ENCODE measurements at regions not wholly inside any gene's neighbourhood (a gene's known extent, or its start where the extent isn't known, plus 50 kb on each side); places are given as distances from the start of the nearest gene placed in this dataset.

- no peak overlapping the region for H3K4me3 ChIP-seq (ENCODE audit: low read depth, low read length)
- no peak for TF ChIP-seq CTCF (IDR thresholded peaks at IDR 0.05; ENCODE audit: low read depth, low read length)
- in situ Hi-C loops (cut with HindIII; ENCODE audit: low sequenced_read_pairs), result no loop called here
- DNase-seq (ENCODE audit: low read depth, low spot score), result no peak
Measured at GRCh38 chr2:124967325-124967724, 942.2 kb downstream of the CNTNAP5 start.

- DNase-seq (ENCODE audit: low read depth, low spot score), result no peak
- H3K4me3 ChIP-seq (ENCODE audit: low read depth, low read length), result no peak overlapping the region
- in situ Hi-C loops (cut with HindIII; ENCODE audit: low sequenced_read_pairs), result no loop called here
- TF ChIP-seq CTCF (IDR thresholded peaks at IDR 0.05; ENCODE audit: low read depth, low read length), result no peak
Measured at GRCh38 chr2:124970030-124970429, 944.9 kb downstream of the CNTNAP5 start.

GRCh38 chr2:124973396-124973795 lies 948.3 kb downstream of the CNTNAP5 start:
- peak; percentile 48 for DNase-seq (ENCODE audit: low read depth, low spot score)
- in situ Hi-C loops (cut with HindIII; ENCODE audit: low sequenced_read_pairs), result no loop called here
- TF ChIP-seq CTCF (IDR thresholded peaks at IDR 0.05; ENCODE audit: low read depth, low read length), result no peak
- no peak overlapping the region for H3K4me3 ChIP-seq (ENCODE audit: low read depth, low read length)

- H3K4me3 ChIP-seq (ENCODE audit: low read depth, low read length), result no peak overlapping the region
- no peak for DNase-seq (ENCODE audit: low read depth, low spot score)
- TF ChIP-seq CTCF (IDR thresholded peaks at IDR 0.05; ENCODE audit: low read depth, low read length), result no peak
- in situ Hi-C loops (cut with HindIII; ENCODE audit: low sequenced_read_pairs), result no loop called here
Measured at GRCh38 chr2:124975224-124975623, 950.1 kb downstream of the CNTNAP5 start.

- DNase-seq (ENCODE audit: low read depth, low spot score), result no peak
- no peak overlapping the region for H3K4me3 ChIP-seq (ENCODE audit: low read depth, low read length)
- TF ChIP-seq CTCF (IDR thresholded peaks at IDR 0.05; ENCODE audit: low read depth, low read length), result no peak
- in situ Hi-C loops (cut with HindIII; ENCODE audit: low sequenced_read_pairs), result no loop called here
Measured at GRCh38 chr2:124975648-124976047, 950.6 kb downstream of the CNTNAP5 start.

- no peak for TF ChIP-seq CTCF (IDR thresholded peaks at IDR 0.05; ENCODE audit: low read depth, low read length)
- no peak for DNase-seq (ENCODE audit: low read depth, low spot score)
- in situ Hi-C loops (cut with HindIII; ENCODE audit: low sequenced_read_pairs), result no loop called here
- no peak overlapping the region for H3K4me3 ChIP-seq (ENCODE audit: low read depth, low read length)
Measured at GRCh38 chr2:124978597-124978996, 953.5 kb downstream of the CNTNAP5 start.

- no peak for TF ChIP-seq CTCF (IDR thresholded peaks at IDR 0.05; ENCODE audit: low read depth, low read length)
- H3K4me3 ChIP-seq (ENCODE audit: low read depth, low read length), result no peak overlapping the region
- in situ Hi-C loops (cut with HindIII; ENCODE audit: low sequenced_read_pairs), result no loop called here
- DNase-seq (ENCODE audit: low read depth, low spot score), result peak; percentile 83
Measured at GRCh38 chr2:124983595-124983994, 958.5 kb downstream of the CNTNAP5 start.

Measured in astrocyte of the spinal cord (primary cell).